Activated B cell treated with CpG ODN at 0.5 μM for 24 hours (primary cell): ENCODE measurements at regions not wholly inside any gene's neighbourhood (a gene's known extent, or its start where the extent isn't known, plus 50 kb on each side); places are given as distances from the start of the nearest gene placed in this dataset.

Experiments used
- ATAC-seq: fragments of 200-7000 bp; cut with Tn5 transposase; one replicate; pipeline ENCODE4 v1.10.0; 2021; ENCODE audit warnings: low read depth, mild to moderate bottlenecking, moderate library complexity
- CTCF ChIA-PET: fragments of 350-600 bp; sonication (Branson Sonifier 250); formaldehyde crosslinking; loops from one replicate; lab custom pipeline; 2021; ENCODE audit warnings: antibody characterized with exemption; lab: Charles Lee
- POLR2A ChIA-PET: fragments of 350-600 bp; sonication (Branson Sonifier 250); formaldehyde crosslinking; loops from one replicate; lab custom pipeline; 2021; ENCODE audit warnings: antibody characterized with exemption; lab: Charles Lee
- DNase-seq: peaks from one replicate; pipeline ENCODE4 v3.0.0; 2022
- H3K27ac Mint-ChIP-seq: one replicate; pipeline ENCODE4 v1.8.0; 2020; ENCODE audit warnings: mixed read lengths
- H3K27me3 Mint-ChIP-seq: one replicate; pipeline ENCODE4 v1.8.0; 2021; ENCODE audit warnings: mixed read lengths
- H3K36me3 Mint-ChIP-seq: one replicate; pipeline ENCODE4 v1.8.0; 2021; ENCODE audit warnings: low read depth, mixed read lengths
- H3K4me1 Mint-ChIP-seq: one replicate; pipeline ENCODE4 v1.8.0; 2021; ENCODE audit warnings: mixed read lengths
- H3K4me3 Mint-ChIP-seq: one replicate; pipeline ENCODE4 v1.8.0; 2020; ENCODE audit warnings: mild to moderate bottlenecking, mixed read lengths
- H3K9me3 Mint-ChIP-seq: one replicate; pipeline ENCODE4 v1.8.0; 2020; ENCODE audit warnings: mixed read lengths
- CTCF ChIP-seq: fragments of 200-600 bp; IDR thresholded peaks from one replicate; pipeline ENCODE4 v1.8.0; 2022; ENCODE audit warnings: antibody characterized with exemption, mild to moderate bottlenecking
- intact Hi-C: fragments of 100-400 bp; cut with micrococcal nuclease; formaldehyde crosslinking; loops from one replicate; pipeline ENCODE4 v1.15.1; 2024

GRCh38 chr1:208844158-208844557, 600.0 kb upstream of the PLXNA2 start:
- no peak overlapping the region for H3K4me3 Mint-ChIP-seq
- DNase-seq: no peak
- CTCF ChIA-PET: no interaction called here
- intact Hi-C loops: no loop called here
- no peaks in the 10 kb centered on the region for H3K27me3 Mint-ChIP-seq
- ATAC-seq: no peak
- TF ChIP-seq CTCF: no peak
- H3K9me3 Mint-ChIP-seq: no peaks in the 10 kb centered on the region
- H3K27ac Mint-ChIP-seq: no peak overlapping the region
- POLR2A ChIA-PET: no interaction called here
- no peaks in the 10 kb centered on the region for H3K4me1 Mint-ChIP-seq
- H3K36me3 Mint-ChIP-seq: no peaks in the 10 kb centered on the region

GRCh38 chr1:208848854-208849253, 604.7 kb upstream of the PLXNA2 start:
- ChIA-PET CTCF (no interaction called here), POLR2A (no interaction called here)
- no peak overlapping the region for H3K27ac Mint-ChIP-seq
- H3K4me1 Mint-ChIP-seq: no peaks in the 10 kb centered on the region
- DNase-seq (no peak), ATAC-seq (no peak)
- no peaks in the 10 kb centered on the region for H3K9me3 Mint-ChIP-seq
- intact Hi-C loops: no loop called here
- no peaks in the 10 kb centered on the region for H3K36me3 Mint-ChIP-seq
- no peak overlapping the region for H3K4me3 Mint-ChIP-seq
- no peaks in the 10 kb centered on the region for H3K27me3 Mint-ChIP-seq
- no peak for TF ChIP-seq CTCF

GRCh38 chr1:208850442-208850841, 606.3 kb upstream of the PLXNA2 start:
- ChIA-PET CTCF (no interaction called here), POLR2A (no interaction called here)
- DNase-seq (no peak), ATAC-seq (no peak)
- TF ChIP-seq CTCF: no peak
- Mint-ChIP-seq H3K36me3 (no peaks in the 10 kb centered on the region), H3K27ac (no peak overlapping the region), H3K9me3 (no peaks in the 10 kb centered on the region), H3K4me3 (no peak overlapping the region), H3K4me1 (no peaks in the 10 kb centered on the region), H3K27me3 (no peaks in the 10 kb centered on the region)
- intact Hi-C loops: no loop called here

- no peaks in the 10 kb centered on the region for H3K36me3 Mint-ChIP-seq
- H3K4me3 Mint-ChIP-seq: no peak overlapping the region
- H3K27me3 Mint-ChIP-seq: no peaks in the 10 kb centered on the region
- no peak for DNase-seq
- ChIA-PET POLR2A (no interaction called here), CTCF (no interaction called here)
- no peak overlapping the region for H3K27ac Mint-ChIP-seq
- TF ChIP-seq CTCF: no peak
- no peaks in the 10 kb centered on the region for H3K4me1 Mint-ChIP-seq
- no peak for ATAC-seq
- no peaks in the 10 kb centered on the region for H3K9me3 Mint-ChIP-seq
- intact Hi-C loops: no loop called here
Observed at GRCh38 chr1:208851366-208851765, 607.2 kb upstream of the PLXNA2 start.

GRCh38 chr1:208852911-208853310, 608.7 kb upstream of the PLXNA2 start:
- ChIA-PET CTCF (no interaction called here), POLR2A (no interaction called here)
- intact Hi-C loops: no loop called here
- Mint-ChIP-seq H3K4me3 (no peak overlapping the region), H3K27me3 (no peaks in the 10 kb centered on the region), H3K9me3 (no peaks in the 10 kb centered on the region), H3K27ac (no peak overlapping the region), H3K36me3 (no peaks in the 10 kb centered on the region), H3K4me1 (no peaks in the 10 kb centered on the region)
- ATAC-seq (no peak), DNase-seq (no peak)
- TF ChIP-seq CTCF: no peak
